GM04504 (cell line): ENCODE measurements at regions not wholly inside any gene's neighbourhood (a gene's known extent, or its start where the extent isn't known, plus 50 kb on each side); places are given as distances from the start of the nearest gene placed in this dataset.
A peak's percentile ranks its signal among the peaks of the same experiment; 100 is the strongest.
"Not testable (repeated sequence)": the region's sequence is repeated elsewhere in the genome, so short reads cannot be mapped to it uniquely, and the experiment has no call there.

Source experiments
- DNase-seq: peaks from one replicate; pipeline ENCODE4 v3.0.0-alpha.2; 2012; ENCODE audit warnings: low read depth

DNA sequence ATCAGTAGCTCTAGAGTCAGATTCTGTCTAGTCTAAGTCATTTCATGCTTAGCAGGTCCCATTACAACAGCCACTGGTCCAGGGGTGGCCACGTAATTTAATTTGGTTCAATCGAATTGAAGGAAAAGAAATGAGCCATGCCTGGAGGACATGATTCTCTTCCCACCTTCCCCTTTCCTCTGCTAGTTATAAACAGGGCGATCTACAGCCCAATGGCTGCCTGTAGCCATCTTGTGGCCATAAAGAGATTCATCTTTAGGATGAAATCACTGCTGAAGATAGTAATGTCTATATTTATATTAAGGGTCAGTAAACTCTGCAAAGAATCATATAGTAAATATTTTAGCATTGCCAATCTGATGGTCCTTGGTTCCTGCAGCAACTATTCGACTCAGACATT, 107.4 kb downstream of the SPDYE17 start:
- DNase-seq = not testable (repeated sequence)

DNA sequence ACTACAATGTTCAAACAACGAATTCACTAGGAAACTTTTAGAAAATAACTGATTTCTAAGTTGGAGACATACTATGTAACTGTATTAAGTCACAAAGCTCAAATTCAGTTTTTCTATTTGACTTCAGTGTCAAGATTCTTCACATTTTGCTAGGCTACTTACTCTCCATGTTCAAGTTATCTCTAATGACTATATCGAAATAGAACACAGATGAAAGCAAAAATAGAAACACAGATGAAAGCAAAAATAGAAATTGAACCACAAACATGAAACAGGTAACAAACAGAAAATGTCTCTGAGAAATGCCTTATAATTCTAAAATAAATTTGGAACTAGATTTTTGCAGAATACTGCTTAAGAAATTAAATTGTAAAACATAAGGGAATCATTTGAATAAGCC, 113.5 kb downstream of the SPDYE17 start:
- not testable (repeated sequence) for DNase-seq

GRCh38 chr7:76914361-76914760, 117.8 kb downstream of the SPDYE17 start:
- DNase-seq = not testable (repeated sequence)

- not testable (repeated sequence) for DNase-seq
These were observed 119.9 kb downstream of the SPDYE17 start for GRCh38 chr7:76912011-76912814.

DNA sequence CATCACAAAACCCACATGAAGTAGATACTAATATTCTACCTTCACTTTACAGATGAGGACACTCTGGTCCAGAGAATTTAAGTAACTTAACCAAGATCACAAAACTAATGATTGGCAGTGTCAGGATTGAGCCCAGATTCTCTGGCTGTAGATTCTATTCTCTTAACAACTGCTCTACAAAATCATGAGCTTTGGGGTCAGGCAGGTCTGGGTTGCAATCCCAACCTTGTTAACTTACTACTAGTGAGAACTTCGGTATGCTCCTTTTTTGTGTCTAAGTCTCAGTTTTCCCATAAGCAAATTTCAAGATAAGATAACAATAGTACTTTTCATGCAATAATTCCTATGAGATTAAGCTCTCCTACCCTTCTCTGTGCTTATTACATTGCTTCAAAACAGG, 127.5 kb downstream of the SPDYE17 start:
- not testable (repeated sequence) for DNase-seq

DNA sequence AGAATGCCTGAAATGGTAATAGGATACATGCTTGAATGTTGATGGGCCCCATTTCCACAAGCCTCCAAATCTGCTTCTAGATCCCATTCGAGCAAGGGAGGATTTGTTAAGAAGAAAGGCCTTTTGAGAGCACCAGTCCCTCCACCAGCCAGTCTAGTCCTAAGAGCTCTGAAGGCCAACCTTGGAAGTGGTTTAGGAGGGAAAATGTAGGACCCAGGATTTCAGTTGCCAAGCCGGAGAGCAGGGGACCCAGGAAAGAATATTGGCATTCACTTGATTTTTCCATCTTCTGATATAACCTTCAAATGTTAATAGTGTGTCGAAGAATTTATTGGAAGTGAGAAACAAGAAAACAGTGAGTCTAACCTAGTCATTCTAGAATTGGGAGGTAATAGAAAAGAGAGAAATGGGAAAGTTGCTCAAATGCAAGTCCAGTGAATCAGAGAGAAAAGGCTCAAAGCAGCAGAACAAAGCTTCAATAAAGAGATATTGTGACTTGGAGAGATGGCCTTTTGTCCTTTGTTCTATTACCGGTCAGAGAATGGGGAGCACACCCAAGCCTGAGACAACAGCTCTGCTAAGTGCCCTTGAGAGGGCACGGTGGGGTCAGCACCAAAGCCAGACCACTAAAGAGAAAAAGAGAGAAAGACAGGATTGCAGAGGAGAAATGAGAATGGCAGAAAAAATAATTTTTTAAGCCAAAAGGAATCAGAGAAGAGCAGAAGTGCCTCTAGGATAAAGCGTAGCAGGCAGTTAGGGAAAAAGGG, 130.0 kb downstream of the SPDYE17 start:
- DNase-seq = not testable (repeated sequence)

- not testable (repeated sequence) for DNase-seq
These were observed 133.4 kb downstream of the SPDYE17 start for GRCh38 chr7:76898807-76899206.

- not testable (repeated sequence) for DNase-seq
These were observed 135.2 kb downstream of the SPDYE17 start for GRCh38 chr7:76897007-76897406.

DNA sequence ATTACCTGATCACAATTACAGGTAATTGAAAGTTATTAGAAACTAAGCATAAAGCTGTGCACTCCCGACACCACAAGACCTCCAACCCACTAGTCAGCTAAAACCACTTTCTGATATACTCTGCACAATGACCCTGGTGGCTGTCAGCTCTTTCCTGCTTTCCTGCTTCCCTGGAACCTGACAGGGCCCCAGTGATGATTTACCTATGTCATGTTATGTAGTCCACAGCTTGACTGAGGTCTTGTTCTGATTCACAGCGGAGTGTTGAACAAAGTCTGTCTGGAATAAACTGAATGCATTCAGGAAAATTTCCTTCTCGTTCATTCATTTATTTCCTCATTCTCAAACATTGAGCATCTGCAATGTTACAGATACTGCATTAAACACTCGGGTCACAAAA, 136.5 kb downstream of the SPDYE17 start:
- DNase-seq = not testable (repeated sequence)

DNA sequence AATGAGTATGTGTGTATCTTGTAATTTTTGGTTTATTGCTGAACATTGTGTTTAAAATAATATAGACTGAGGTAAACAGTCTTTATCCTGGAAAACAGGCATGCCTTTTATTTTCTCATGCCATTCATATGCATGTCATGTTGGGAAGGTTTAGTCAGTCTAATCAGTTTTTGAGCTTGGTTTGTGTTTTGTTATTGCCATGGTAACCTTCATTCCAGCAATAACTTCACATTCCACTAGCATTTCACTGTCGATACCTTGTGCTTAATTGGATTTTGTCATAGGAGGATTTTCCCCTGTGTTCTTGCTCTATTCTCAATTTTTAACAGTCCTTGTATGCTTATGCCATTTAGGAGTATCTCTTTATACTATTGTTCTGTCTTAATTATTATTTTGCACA, 140.4 kb downstream of the SPDYE17 start:
- not testable (repeated sequence) for DNase-seq

DNA sequence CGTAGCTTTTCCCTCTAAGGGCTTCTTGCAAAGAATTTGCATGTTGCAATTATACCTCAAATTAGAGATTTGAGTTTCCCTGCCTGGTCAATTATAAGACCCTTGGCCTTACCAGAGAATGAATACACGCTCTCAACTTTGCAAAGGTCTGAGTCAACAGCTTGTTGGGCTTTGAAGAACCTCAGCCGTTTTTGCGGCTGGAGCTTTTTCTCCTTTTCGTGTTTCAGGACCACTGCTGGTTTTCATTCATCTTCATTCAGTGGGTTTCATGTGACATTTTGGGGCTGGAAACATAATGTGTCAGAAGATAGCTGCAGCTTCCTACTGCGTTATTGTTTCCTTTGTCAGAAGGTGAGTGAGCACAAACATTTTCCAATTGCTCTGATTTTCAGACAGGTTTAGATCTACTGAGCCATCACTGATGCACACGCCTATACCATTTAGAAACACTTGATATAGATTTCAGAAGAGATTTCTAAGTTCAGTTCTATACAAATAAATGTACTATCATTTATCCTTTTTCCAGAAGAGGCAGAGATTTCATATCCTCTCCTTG, 152.3 kb downstream of the SPDYE17 start:
- DNase-seq = not testable (repeated sequence)

- DNase-seq = not testable (repeated sequence)
These were observed 156.4 kb downstream of the SPDYE17 start for GRCh38 chr7:76875760-76876159.

GRCh38 chr7:76870504-76870808, 161.7 kb downstream of the SPDYE17 start:
- not testable (repeated sequence) for DNase-seq

DNA sequence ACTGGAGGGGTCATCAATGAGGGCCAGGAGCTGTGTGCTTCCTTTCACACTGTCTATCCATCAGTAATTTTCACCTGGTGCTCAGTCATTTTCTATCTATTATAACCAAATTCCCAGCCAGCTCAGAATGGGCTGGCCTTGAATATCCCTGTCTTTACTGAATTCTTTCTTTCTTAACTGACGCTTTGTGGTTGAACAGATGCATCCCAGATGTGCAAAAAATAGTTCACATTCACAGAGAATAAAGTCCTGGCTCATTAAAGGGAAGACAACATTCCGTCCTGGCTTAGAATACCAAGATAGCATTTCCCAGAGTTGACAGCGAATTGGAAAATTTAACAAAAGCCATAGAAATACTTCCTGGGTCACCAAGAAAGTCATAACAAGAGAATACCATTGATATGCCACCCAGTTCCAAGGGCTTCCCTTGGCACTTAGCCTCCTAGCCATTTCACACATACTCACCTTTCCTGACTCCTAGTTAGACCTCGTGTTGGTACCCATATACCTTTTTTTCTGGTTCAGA, 164.7 kb downstream of the SPDYE17 start:
- peak; percentile 2 for DNase-seq

GRCh38 chr7:76863150-76863773, 168.9 kb downstream of the SPDYE17 start:
- not testable (repeated sequence) for DNase-seq

DNA sequence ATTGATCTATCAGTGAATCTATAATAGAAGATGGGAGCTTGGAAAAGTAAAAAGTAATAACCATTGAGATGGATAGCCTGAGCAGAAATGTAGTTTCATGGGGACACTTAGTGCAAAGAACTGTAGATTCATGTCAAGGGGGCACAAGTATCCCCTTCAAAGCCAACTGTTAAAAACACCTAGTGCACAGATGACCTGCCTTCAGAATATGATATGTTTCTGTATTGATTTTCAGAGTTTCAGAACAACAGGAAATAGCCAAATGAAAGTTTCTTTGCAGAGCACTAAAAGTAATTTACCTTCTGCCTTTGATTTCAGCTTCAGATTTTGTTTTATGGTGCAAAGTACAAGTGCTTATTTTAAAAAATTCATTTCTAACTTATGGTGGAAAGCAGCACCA, 169.9 kb downstream of the SPDYE17 start:
- DNase-seq = not testable (repeated sequence)

GRCh38 chr7:76859933-76860332, 172.2 kb downstream of the SPDYE17 start:
- not testable (repeated sequence) for DNase-seq

DNA sequence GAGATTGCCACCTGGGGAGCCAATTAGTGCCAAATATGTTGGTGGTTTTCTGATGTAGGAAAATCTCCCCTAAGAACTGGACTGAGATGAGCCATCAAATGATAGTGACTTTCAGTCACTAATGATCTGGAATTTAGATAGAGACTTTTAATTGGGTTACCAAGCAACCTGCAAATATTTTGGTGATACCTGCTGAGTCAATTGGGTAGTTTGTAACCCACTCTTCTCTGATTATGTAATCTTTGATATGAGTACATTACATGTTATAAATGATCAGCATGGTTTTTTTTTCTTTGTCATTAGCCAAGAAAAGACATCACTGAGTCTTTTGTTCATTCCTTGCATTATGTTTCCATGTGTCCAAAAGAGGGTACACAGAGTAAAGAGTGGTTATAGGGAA, 177.5 kb downstream of the SPDYE17 start:
- DNase-seq = not testable (repeated sequence)

GRCh38 chr7:76852787-76853584, 179.2 kb downstream of the SPDYE17 start:
- not testable (repeated sequence) for DNase-seq

GRCh38 chr7:76852362-76852761, 179.8 kb downstream of the SPDYE17 start:
- not testable (repeated sequence) for DNase-seq

DNA sequence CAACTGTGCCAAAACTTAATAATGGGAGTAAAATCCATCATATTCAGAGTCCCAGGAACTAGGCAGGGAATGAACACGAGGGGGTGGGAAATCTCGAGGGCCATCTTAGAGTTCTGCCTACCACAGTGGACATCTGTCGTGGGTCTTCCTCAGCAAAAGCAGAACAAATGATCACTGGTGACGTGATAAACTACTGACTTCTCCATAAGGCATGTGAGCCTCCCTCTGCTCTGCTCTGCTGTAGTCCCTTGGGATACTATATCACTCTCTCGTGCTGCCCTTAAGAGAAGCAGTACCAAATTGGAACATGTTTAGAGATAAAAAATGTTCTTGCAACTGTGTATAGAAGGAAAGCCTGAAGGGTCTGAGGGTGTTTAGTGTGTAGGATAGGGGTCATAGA, 180.5 kb downstream of the SPDYE17 start:
- not testable (repeated sequence) for DNase-seq
